COR-L47 (cell line): ENCODE measurements at regions not wholly inside any gene's neighbourhood (a gene's known extent, or its start where the extent isn't known, plus 50 kb on each side); places are given as distances from the start of the nearest gene placed in this dataset.

Experiments used
- DNase-seq: peaks from one replicate; lab custom pipeline; 2025; lab: John Stamatoyannopoulos, UW

- no peak for DNase-seq
These were observed 334.6 kb upstream of the B3GAT1 start for GRCh38 chr11:134746609-134747008.

DNA sequence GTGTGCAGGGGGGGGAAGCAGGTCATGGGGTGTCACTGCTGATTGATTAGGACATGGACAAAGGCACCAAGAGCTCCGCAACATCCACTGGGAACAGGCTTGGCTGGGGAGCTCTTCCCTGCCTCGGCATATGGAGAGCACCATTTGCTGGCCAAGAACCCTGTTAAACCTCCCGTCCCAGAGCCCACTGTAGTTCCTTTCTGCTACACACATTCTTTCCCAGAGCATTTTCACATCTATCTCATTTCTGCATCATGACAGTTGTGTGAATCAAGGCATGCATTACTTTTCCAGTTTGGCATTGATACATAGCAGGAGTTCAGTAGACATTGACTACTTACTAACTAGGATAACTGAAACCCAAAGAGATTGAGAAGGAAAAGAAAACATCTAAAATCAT is 333.4 kb upstream of the B3GAT1 start:
- no peak for DNase-seq

DNA sequence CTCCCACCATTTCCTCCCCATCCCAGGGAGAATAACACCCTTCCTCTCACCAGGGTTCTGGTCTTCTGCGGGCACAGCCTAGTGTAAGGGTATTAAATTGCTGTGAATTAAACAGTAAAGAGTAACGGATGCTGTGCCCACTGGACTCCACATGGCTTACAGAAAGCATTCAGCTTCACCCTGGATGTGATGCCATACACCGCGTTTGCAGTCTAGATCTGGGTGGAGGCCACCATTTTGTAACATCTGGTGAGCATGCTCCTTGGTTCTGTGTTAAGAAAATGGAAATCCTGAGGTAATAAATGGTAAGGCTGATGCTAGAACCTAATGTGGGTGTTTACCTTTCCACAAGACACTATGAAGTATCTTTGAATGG is 331.8 kb upstream of the B3GAT1 start:
- DNase-seq, result no peak

DNA sequence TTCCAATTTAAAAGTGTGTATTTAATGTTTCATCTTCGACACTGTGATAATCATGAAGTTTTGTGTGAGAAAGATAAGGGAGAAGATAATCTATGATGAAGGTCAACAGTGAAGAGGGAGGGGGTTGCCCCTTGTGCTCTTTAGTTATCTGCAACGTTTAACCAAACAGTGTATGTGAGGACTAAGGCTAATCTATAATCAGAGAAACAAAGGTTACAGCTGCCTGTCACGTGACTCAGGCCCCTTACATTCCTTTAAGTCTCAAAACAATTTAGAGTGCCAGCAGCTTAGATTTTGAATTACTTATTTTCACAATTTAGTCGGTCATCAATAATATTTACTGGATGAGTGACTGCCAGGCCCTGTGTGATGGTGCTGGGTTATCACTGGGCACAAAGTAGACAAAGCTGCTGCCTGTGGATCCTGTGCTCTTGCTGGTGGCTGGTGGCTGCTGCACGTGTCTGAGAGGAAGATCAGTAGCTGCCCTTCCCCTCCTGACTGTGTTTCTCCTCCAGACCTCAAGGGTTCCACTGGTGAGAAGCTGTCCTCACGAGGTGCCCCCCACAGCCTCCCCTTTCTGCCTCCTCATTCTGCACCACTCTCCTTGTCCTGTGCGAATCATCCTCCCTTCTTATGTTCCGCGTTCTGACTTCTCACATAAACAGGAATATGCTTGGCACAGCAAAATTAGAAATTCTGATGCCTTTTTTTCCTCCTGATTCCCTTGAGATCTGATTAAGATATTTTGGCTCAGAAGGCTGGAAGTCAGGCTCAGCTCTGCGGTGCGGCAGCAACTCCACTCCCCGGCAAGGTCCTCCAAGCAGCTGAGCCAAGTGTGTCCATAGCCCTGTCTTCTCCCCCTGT is 331.1 kb upstream of the B3GAT1 start:
- DNase-seq, result no peak

- no peak for DNase-seq
These were observed 330.2 kb upstream of the B3GAT1 start for GRCh38 chr11:134742224-134742612.

DNA sequence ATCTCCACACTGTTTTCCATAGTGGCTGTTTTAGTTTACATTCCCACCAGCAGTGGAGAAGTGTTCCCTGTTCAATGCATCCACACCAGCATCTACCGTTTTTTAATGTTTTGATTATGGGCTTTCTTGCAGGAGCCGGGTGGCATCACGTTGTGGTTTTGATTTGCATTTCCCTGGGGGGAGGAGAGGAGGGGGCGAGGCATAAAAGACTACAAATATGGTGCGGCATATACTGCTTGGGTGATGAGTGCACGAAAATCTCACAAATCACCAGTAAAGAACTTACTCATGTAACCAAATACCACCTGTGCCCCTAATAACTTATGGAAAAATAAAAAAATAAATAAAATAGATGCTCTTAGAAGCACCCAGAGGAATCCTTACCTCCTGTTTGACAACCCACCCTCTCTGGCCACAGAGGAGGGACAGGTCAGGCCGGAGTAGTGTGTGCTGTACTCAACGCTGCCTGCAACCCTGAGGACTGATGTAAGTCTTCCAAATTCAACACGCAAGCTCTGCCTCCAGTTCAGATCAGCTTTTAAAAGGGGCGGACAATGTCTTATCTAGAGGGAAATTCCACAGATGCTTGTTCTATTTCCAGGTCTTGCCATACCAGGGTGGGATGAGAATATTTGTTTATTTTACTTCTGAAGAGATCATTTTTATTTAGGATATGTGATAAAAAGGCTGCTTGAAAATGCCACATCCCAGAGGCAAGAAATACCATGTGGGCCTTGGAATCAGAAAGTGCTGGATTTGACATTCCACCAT is 329.6 kb upstream of the B3GAT1 start:
- no peak for DNase-seq

- DNase-seq, result no peak
These were observed 328.7 kb upstream of the B3GAT1 start for GRCh38 chr11:134740590-134741261.

- no peak for DNase-seq
These were observed 327.1 kb upstream of the B3GAT1 start for GRCh38 chr11:134739136-134739535.

- no peak for DNase-seq
These were observed 326.5 kb upstream of the B3GAT1 start for GRCh38 chr11:134738581-134738980.

DNA sequence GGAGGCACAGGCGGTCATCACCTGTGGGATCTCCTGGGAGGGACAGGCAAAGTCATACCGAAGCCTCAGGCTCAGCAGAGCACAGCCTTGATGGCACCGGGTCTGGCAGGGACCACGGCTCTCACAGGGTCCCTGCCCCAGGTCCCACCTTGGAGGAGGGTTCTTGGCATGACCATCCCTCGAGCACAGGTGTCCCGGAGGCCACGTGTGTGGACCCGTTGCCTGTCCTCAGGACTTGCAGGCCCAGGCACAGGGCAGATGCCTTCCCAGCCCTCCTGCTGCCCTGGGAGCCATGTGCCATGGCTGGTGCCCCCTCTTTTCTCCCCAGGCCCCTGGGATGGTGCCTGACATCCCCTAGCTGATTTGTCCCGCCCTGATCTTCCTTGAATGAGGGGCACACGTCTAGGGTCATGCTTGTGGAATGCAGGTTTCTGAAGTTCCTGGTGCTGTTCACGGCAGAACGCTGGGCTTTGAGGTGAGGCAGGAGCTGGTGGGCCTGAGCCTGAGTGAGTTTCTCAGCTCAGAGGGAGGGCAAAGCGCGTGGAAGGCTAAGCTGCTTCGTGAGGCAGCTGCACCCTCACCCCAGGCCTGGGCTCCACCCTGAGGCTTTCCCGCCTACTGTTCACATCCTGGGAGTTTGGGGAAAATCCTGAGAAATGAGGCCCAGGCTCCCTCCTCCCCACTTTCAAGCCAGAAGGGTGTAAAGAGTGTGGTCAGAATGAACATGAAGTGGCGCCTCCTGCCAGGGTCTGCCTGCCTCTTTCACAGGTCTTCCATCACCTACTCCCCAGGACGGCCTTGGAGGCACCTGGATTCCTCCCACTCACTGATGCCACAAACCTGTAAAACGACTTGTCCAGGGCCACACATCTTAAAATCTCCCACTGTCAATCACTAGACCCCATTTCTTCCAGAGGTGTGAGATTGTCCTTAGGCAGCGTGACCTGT is 325.8 kb upstream of the B3GAT1 start:
- DNase-seq, result no peak

GRCh38 chr11:134736251-134736947 is 324.4 kb upstream of the B3GAT1 start:
- no peak for DNase-seq

DNA sequence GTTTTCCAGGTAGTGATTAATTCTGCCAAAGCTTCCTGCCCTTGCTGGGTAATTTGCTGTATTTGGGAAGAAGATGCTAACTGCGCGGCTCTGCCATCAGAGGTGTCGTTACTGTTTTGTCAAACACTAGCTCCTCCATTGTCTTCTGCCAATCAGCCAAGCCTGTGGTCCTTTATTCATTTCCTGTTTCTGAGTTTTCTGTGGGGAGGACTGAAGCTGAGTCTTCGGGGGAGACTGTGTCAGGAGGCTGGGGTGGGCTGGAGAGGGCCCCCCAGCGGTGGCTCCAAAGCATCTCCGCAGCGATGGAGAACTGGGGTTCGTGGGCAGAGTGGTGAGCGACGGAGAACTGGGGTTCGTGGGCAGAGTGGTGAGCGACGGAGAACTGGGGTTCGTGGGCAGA is 322.9 kb upstream of the B3GAT1 start:
- DNase-seq, result no peak

GRCh38 chr11:134734141-134734845 is 322.3 kb upstream of the B3GAT1 start:
- no peak for DNase-seq

DNA sequence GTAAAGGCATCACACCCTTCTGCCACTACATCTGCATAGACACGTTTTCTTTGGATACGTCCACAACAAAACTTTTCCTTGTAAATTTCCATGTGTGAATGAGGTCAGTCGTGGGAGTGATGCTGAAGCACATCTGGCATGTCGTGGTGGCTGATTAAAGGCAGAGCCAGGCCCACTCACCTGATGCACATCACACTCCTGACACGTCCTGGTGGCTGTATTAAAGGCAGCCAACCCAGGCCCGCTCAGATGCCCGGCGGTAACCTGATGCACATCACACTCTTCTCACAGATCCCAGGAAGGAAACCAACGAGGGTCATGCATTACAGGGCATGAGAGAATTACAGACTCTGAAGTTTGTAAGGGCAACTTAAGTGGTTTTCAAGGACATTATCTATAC is 321.6 kb upstream of the B3GAT1 start:
- no peak for DNase-seq

DNA sequence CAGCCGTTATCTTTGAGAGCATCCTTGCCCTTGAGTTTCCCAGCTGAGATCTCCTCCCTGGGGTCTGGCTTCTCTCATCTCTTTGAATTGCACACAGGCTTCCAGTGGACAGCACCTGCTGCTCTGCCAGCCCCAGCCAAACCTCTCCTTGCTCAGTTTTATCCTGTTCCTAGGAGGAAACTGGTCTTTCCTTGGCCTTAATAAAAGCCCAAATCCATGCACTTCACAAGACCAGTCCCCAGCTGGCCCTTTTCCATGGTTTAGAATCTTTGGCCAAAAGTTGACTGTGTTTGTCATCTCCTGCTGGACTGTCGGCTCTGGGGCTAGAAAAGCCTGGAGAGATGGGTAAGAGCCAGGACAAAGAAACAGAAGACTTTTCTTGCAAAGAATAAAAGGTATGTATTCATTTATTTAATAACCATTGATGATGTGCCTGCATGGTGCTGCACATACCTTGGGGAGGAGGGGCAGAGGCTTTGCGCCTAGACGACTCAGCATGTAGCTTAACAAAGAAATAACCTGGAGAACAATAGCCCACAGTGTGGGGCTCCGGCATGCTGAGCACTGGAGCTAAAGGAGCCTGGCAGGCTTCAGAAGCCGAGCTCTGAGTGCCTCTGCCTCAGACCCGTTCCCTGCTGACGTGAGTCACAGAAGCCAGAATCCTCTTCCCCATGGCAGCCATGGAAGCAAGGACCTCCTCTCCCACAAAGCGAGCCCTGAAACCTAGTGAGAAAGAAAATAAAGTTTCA is 319.3 kb upstream of the B3GAT1 start:
- peak; percentile 72 for DNase-seq

DNA sequence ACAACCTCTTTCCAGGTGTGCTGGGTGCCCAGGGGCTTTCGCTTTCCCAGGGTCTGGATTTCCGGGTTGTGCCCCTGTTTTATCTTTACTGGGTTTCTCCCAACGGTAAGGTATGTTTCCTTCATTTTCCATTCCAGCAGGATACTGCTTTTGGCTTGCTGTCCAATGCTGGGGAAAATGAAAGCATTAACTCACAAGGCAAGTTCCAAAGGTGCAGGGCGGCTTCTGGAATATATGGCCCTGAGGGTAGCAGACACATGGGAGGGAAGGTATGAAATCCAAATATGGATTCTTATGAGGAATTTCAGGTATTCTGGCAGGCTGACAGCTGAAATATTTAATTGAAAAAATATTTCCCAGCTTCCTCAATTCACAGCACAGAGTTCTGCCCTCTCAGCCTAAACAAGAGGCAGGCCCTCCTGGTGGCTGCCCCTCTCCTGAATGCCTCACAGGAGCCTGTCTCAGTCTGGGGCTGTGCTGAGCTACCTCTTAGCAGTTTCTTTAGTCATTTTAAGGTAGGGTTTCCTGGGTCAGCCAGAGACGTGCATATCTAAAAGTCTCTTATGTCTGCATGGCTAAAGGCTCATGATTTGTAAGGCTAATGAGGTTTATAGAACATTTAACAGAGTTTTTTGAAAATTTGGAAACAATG is 318.6 kb upstream of the B3GAT1 start:
- DNase-seq, result no peak

DNA sequence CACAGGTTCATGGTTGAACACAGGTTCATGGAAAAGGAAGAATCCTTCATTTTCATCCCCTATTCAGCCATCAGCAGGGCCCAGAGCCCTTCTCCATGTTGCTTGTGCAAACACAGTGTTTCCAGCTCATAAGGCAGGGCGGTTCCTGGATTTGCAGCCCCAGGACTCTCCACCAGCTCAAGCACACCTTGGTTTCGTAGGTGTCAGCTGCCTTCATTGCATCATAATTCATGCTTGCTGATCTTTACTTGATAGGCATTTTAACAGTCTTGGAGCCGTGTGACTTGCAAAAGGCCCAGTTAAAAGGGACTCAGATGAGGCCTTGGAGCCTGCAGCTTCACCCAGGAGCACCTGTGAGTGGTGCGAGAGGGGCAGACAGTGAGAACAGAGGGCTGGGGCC is 318.1 kb upstream of the B3GAT1 start:
- no peak for DNase-seq

- no peak for DNase-seq
These were observed 316.1 kb upstream of the B3GAT1 start for GRCh38 chr11:134728186-134728585.

DNA sequence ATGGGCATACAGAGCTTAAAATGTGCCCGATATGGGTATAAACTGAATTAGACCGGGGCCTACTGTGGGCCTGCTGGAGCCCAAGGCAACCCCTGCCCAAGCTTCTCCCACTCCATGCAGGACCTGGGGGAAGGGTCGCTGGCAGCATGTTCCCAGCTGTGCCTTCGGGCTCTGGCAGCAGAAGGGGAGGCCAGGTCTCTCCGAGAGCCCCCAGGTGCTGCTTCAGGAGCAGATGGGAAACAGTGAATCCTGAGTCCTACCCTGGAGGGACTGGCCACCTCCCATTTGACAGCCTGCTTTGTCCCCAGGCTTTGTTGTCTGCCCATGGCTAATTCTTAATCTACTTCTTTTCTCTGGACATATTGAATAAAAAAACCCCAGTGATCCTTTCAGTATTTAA is 315.6 kb upstream of the B3GAT1 start:
- DNase-seq, result no peak
